ENCODE measurements at regions not wholly inside any gene's neighbourhood (a gene's known extent, or its start where the extent isn't known, plus 50 kb on each side); places are given as distances from the start of the nearest gene placed in this dataset.

GRCh38 chr11:92829121-92829520, 140.3 kb upstream of the MTNR1B start:
- TF ChIP-seq ZFX (IDR thresholded peaks at IDR 0.05; ENCODE audit: borderline replicate concordance) (no peak), CTCF (IDR thresholded peaks at IDR 0.05) (no peak)
- H3K27ac ChIP-seq: no peak overlapping the region

GRCh38 chr11:92829671-92830070, 139.8 kb upstream of the MTNR1B start:
- TF ChIP-seq ZFX (IDR thresholded peaks at IDR 0.05; ENCODE audit: borderline replicate concordance) (no peak), CTCF (IDR thresholded peaks at IDR 0.05) (no peak)
- no peak overlapping the region for H3K27ac ChIP-seq

GRCh38 chr11:92830377-92831155, 138.9 kb upstream of the MTNR1B start:
- no peak for TF ChIP-seq CTCF (IDR thresholded peaks at IDR 0.05)
- TF ChIP-seq ZFX (IDR thresholded peaks at IDR 0.05; ENCODE audit: borderline replicate concordance): no peak

GRCh38 chr11:92834296-92835020, 135.0 kb upstream of the MTNR1B start:
- TF ChIP-seq CTCF (IDR thresholded peaks at IDR 0.05): no peak
- no peak for TF ChIP-seq ZFX (IDR thresholded peaks at IDR 0.05; ENCODE audit: borderline replicate concordance)
- H3K27ac ChIP-seq: no peak overlapping the region

More at GRCh38 chr11:92830377-92831155, 138.9 kb upstream of the MTNR1B start:
- H3K27ac ChIP-seq: no peak overlapping the region

GRCh38 chr11:92837595-92837994, 131.9 kb upstream of the MTNR1B start:
- TF ChIP-seq CTCF (IDR thresholded peaks at IDR 0.05): no peak
- no peak overlapping the region for H3K27ac ChIP-seq

- no peak overlapping the region for H3K27ac ChIP-seq
These were observed 130.6 kb upstream of the MTNR1B start for GRCh38 chr11:92838759-92839310.

More at GRCh38 chr11:92838759-92839310, 130.6 kb upstream of the MTNR1B start:
- TF ChIP-seq CTCF (IDR thresholded peaks at IDR 0.05) (no peak), ZFX (IDR thresholded peaks at IDR 0.05; ENCODE audit: borderline replicate concordance) (no peak)
